ENCODE measurements at regions not wholly inside any gene's neighbourhood (a gene's known extent, or its start where the extent isn't known, plus 50 kb on each side); places are given as distances from the start of the nearest gene placed in this dataset.

DNA sequence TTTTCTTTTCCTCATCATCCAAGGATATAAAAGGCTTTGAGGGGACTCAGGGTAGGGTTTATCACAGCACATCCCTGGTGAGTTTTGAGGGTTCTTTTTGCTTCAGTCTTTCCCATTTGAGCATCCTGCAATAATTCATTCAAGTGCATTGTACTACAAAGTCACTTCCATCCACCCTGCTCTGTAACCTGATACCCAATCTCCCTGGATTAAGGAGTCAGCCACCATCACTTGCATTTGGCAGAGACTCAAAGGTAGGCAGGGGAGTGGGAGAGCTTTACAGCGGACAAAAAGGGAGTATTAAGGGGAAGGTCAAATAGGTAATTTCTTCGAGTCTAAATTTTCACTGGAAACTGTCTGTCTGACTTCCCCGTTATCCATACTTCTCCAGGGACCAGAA is 216.1 kb upstream of the TMTC4 start:
- no peaks in the 10 kb centered on the region for H4K20me1 ChIP-seq (replicated peaks; ENCODE audit: control insufficient read depth, insufficient read depth, low read length)
- H3K27ac ChIP-seq (ENCODE audit: extremely low read depth, low read depth, low read length), result no peak overlapping the region
- no peaks in the 10 kb centered on the region for H3K36me3 ChIP-seq (ENCODE audit: control insufficient read depth, insufficient read depth, low read length)
- DNase-seq (ENCODE audit: extremely low read depth in 1 of 4, low spot score in 3 of 4) (no peak), ATAC-seq (no peak), FAIRE-seq (no peak)
- BruUV-seq (replicated peaks), result no TSS peak
- TF ChIP-seq CREB1 (IDR thresholded peaks at IDR 0.05) (no peak), CREB1 (CRISPR knock-in tag; IDR thresholded peaks at IDR 0.05) (no peak), TEAD2 (tag; IDR thresholded peaks at IDR 0.05) (no peak), SMARCA5 (IDR thresholded peaks at IDR 0.05) (no peak), FOXJ3 (CRISPR knock-in tag; IDR thresholded peaks at IDR 0.05) (no peak), ZBTB8A (IDR thresholded peaks at IDR 0.05; ENCODE audit: partially characterized antibody) (no peak)
- TF ChIP-seq, protein P1, sequence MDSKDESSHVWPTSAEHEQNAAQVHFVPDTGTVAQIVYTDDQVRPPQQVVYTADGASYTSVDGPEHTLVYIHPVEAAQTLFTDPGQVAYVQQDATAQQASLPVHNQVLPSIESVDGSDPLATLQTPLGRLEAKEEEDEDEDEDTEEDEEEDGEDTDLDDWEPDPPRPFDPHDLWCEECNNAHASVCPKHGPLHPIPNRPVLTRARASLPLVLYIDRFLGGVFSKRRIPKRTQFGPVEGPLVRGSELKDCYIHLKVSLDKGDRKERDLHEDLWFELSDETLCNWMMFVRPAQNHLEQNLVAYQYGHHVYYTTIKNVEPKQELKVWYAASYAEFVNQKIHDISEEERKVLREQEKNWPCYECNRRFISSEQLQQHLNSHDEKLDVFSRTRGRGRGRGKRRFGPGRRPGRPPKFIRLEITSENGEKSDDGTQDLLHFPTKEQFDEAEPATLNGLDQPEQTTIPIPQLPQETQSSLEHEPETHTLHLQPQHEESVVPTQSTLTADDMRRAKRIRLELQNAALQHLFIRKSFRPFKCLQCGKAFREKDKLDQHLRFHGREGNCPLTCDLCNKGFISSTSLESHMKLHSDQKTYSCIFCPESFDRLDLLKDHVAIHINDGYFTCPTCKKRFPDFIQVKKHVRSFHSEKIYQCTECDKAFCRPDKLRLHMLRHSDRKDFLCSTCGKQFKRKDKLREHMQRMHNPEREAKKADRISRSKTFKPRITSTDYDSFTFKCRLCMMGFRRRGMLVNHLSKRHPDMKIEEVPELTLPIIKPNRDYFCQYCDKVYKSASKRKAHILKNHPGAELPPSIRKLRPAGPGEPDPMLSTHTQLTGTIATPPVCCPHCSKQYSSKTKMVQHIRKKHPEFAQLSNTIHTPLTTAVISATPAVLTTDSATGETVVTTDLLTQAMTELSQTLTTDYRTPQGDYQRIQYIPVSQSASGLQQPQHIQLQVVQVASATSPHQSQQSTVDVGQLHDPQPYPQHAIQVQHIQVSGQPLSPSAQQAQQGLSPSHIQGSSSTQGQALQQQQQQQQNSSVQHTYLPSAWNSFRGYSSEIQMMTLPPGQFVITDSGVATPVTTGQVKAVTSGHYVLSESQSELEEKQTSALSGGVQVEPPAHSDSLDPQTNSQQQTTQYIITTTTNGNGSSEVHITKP (IDR thresholded peaks at IDR 0.05; ENCODE audit: partially characterized antibody), result no peak
- TF ChIP-seq, protein P2, sequence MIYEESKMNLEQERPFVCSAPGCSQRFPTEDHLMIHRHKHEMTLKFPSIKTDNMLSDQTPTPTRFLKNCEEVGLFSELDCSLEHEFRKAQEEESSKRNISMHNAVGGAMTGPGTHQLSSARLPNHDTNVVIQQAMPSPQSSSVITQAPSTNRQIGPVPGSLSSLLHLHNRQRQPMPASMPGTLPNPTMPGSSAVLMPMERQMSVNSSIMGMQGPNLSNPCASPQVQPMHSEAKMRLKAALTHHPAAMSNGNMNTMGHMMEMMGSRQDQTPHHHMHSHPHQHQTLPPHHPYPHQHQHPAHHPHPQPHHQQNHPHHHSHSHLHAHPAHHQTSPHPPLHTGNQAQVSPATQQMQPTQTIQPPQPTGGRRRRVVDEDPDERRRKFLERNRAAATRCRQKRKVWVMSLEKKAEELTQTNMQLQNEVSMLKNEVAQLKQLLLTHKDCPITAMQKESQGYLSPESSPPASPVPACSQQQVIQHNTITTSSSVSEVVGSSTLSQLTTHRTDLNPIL (CRISPR knock-in tag; IDR thresholded peaks at IDR 0.05), result no peak
- POLR2A ChIA-PET, result no interaction called here
- no peaks in the 10 kb centered on the region for H3K9me1 ChIP-seq (ENCODE audit: control insufficient read depth, insufficient read depth, low read length)
- no peaks in the 10 kb centered on the region for H3K4me1 ChIP-seq (replicated peaks in 1 of 2; ENCODE audit: control insufficient read depth in 2 of 2, insufficient read depth in 2 of 2, low read length in 2 of 2)
- no peak overlapping the region for H3K4me3 ChIP-seq
- no peaks in the 10 kb centered on the region for H3K27me3 ChIP-seq (ENCODE audit: control insufficient read depth in 2 of 2, insufficient read depth in 2 of 2, low read length in 2 of 2)
- H3K9me3 ChIP-seq (replicated peaks; ENCODE audit: control insufficient read depth, insufficient read depth, low read depth, low read length), result no peaks in the 10 kb centered on the region
- intact Hi-C loops (cut with micrococcal nuclease) (no loop called here), in situ Hi-C loops (cut with MboI) (no loop called here)
- 3% methylated on average over 3 of the region's 3 CpGs for WGBS (ENCODE audit: insufficient coverage, low coverage, missing lambda C conversion rate)
- CTCF ChIA-PET (ENCODE audit: low intra/inter-chr PET ratio), result no interaction called here
- H3K4me2 ChIP-seq (ENCODE audit: insufficient read depth, low read length), result no peak overlapping the region
- no peak overlapping the region for H2AFZ ChIP-seq (ENCODE audit: low read depth, low read length)
- no peak overlapping the region for H3K9ac ChIP-seq (ENCODE audit: insufficient read depth in 1 of 2, low read depth in 2 of 2, low read length in 2 of 2)
- H3K79me2 ChIP-seq (ENCODE audit: control insufficient read depth, insufficient read depth, low read length), result no peaks in the 10 kb centered on the region
